IPS-NIHi7 (cell line): ENCODE measurements at regions not wholly inside any gene's neighbourhood (a gene's known extent, or its start where the extent isn't known, plus 50 kb on each side); places are given as distances from the start of the nearest gene placed in this dataset.

Source experiments
- DNase-seq: peaks from one replicate; pipeline ENCODE4 v3.0.0; 2012; ENCODE audit warnings: mixed read lengths; ENCODE audit errors: extremely low spot score

DNA sequence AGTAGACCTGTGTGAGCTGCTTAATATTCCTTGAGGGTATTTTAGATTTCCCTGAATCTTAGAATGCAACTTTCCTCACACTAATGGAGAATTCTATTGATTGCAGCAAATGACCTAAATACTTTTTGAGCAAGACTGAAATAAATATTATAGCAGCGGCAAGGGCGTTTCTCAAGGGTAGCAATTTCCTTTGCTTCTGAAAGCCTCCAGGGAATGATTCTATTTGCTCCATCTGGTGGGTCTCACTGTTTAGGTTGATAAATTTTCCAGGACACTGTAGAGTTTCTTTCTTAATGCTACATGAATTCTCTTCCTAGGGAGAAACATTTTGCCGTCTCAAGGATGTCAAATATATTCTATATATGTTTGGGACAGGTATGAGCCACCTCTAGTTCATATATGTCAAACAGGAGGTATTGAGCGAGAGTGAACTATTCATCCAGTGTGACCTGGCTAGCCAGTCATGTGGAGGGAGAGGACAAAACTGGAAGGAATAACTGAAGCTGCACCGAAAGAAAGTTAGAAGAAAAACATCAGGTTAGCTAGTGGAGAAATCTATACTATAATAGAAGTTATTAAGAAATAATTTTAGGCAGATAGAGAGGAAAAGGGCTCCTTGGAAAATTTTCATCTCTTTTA is 57.9 kb upstream of the FZD8 start:
- no peak for DNase-seq

DNA sequence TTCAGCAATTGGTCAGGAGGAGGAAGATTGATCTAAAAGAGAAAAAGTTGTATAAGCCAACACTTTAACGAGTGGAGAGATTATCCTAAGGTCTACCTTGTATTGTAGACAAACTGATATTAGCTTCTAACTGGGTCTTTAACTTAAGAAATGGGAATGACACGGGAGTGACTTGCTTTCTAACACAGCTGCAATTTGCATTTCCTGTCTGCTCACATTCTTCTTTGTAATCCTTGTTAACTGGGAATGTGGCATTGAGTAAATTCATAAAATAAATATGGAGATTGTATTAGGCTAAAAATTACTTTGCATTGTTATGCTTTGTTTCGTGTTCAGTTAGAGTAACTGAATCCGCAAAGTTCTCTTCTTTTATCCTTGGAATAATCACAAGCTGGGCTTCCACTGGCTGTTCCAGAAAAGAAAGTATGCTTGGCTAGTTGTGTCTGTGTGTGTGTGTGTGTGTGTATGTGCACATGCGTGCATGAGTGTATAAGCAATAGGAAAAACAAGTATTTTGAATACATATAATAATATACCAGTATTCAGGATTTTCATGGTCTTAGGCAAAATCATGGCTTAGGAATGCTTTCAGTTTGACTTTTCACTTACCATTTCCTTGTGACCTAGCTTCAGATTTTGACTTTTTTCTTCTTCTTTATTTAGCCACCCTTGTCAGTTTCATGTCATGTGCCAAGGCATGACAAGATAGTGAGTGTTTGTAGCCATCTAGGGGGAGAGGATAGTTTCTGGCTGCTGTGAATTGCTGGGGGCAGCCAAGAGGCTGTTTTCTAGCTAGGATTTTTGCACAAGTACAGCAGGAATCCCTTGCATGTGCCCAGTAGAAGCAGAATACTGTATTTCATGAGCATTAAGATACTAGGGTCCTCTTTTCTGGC is 54.5 kb upstream of the FZD8 start:
- DNase-seq, result no peak

DNA sequence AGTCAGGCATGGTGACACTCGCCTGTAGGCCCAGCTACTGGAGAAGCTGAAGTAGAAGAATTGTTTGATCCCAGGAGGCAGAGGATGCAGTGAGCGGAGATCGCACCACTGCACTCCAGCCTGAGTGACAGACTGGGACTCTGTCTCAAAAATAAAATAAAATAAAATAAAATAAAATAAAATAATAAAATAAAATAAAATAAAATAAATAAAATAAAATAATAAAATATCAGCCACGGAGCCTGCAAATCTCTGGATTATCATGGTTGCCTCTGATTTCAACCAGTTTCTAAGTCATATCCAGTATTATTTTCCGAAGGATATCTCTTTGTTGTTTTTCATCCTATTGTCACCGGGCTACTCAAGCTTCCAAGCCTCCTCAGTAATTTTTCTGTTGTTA is 51.7 kb upstream of the FZD8 start:
- DNase-seq, result no peak
